Trophoblast cell (in vitro differentiated cells and primary cell): ENCODE measurements at regions not wholly inside any gene's neighbourhood (a gene's known extent, or its start where the extent isn't known, plus 50 kb on each side); places are given as distances from the start of the nearest gene placed in this dataset.

ENCODE experiments used
- DNase-seq, 2 donors: peaks; one replicate each; pipeline ENCODE4 v3.0.0-alpha.2; 2016
- H2AFZ ChIP-seq: 2 replicates; pipeline ENCODE4 v1.6.1; 2013; ENCODE audit warnings: low read length, moderate library complexity, mild to moderate bottlenecking; ENCODE audit not compliant: insufficient read depth, poor library complexity
- H2AK5ac ChIP-seq: 2 replicates; pipeline ENCODE4 v1.6.1; 2013; ENCODE audit warnings: mild to moderate bottlenecking, low read length
- H2BK120ac ChIP-seq: 2 replicates; pipeline ENCODE4 v1.6.1; 2013; ENCODE audit warnings: low read length, mild to moderate bottlenecking, moderate library complexity; ENCODE audit not compliant: insufficient read depth, poor library complexity
- H2BK12ac ChIP-seq: 2 replicates; pipeline ENCODE4 v1.6.1; 2013; ENCODE audit warnings: mild to moderate bottlenecking, low read length, moderate library complexity
- H2BK5ac ChIP-seq: 2 replicates; pipeline ENCODE4 v1.6.1; 2013; ENCODE audit warnings: low read length, low read depth, moderate library complexity, mild to moderate bottlenecking; ENCODE audit not compliant: poor library complexity
- H3K14ac ChIP-seq: 2 replicates; pipeline ENCODE4 v1.6.1; 2013; ENCODE audit warnings: mild to moderate bottlenecking, low read length
- H3K18ac ChIP-seq: 2 replicates; pipeline ENCODE4 v1.6.1; 2013; ENCODE audit warnings: mild to moderate bottlenecking, low read length
- H3K23ac ChIP-seq: 2 replicates; pipeline ENCODE4 v1.6.1; 2013; ENCODE audit warnings: low read length
- H3K27ac ChIP-seq: 2 replicates; pipeline ENCODE4 v1.5.1; 2013; ENCODE audit warnings: low read depth, mild to moderate bottlenecking, inconsistent platforms, low read length, moderate library complexity
- H3K27me3 ChIP-seq: 2 replicates; pipeline ENCODE4 v1.6.1; 2013; ENCODE audit warnings: inconsistent platforms, mild to moderate bottlenecking, low read length, moderate library complexity; ENCODE audit not compliant: insufficient read depth
- H3K36me3 ChIP-seq, 2 experiments: 1 replicate in 1 of 2; 2 replicates in 1 of 2; pipeline ENCODE4 v1.6.1; 2013; ENCODE audit warnings: low read length in 2 of 2, mild to moderate bottlenecking in 2 of 2, moderate library complexity in 1 of 2; ENCODE audit not compliant: insufficient read depth in 2 of 2, control insufficient read depth in 1 of 2
- H3K4ac ChIP-seq: 2 replicates; pipeline ENCODE4 v1.6.1; 2013; ENCODE audit warnings: low read depth, mild to moderate bottlenecking, low read length, moderate library complexity
- H3K4me1 ChIP-seq, 2 experiments: 1 replicate in 1 of 2; 2 replicates in 1 of 2; pipeline ENCODE4 v1.6.1; 2013; ENCODE audit warnings: low read length in 2 of 2, mild to moderate bottlenecking in 2 of 2, moderate library complexity in 1 of 2; ENCODE audit not compliant: insufficient read depth in 2 of 2, control insufficient read depth in 1 of 2
- H3K4me2 ChIP-seq: 2 replicates; pipeline ENCODE4 v1.6.1; 2013; ENCODE audit warnings: inconsistent platforms, mild to moderate bottlenecking, low read length, moderate library complexity
- H3K4me3 ChIP-seq: 2 replicates; pipeline ENCODE4 v1.5.1; 2013; ENCODE audit warnings: mild to moderate bottlenecking, low read depth, low read length, inconsistent platforms
- H3K79me1 ChIP-seq: one replicate; pipeline ENCODE4 v1.6.1; 2013; ENCODE audit warnings: low read length
- H3K79me2 ChIP-seq: 2 replicates; pipeline ENCODE4 v1.6.1; 2013; ENCODE audit warnings: low read length, mild to moderate bottlenecking; ENCODE audit not compliant: control insufficient read depth, insufficient read depth, poor library complexity
- H3K9ac ChIP-seq: 2 replicates; pipeline ENCODE4 v1.6.1; 2013; ENCODE audit warnings: mild to moderate bottlenecking, low read length
- H3K9me3 ChIP-seq: 2 replicates; pipeline ENCODE4 v1.6.1; 2013; ENCODE audit warnings: low read depth, mild to moderate bottlenecking, control low read depth, inconsistent platforms, low read length; ENCODE audit not compliant: insufficient read depth
- H4K12ac ChIP-seq: 2 replicates; pipeline ENCODE4 v1.6.1; 2013; ENCODE audit warnings: low read depth, mild to moderate bottlenecking, low read length, moderate library complexity
- H4K8ac ChIP-seq: 2 replicates; pipeline ENCODE4 v1.6.1; 2013; ENCODE audit warnings: low read depth, mild to moderate bottlenecking, low read length, moderate library complexity
- H4K91ac ChIP-seq: one replicate; pipeline ENCODE4 v1.6.1; 2013; ENCODE audit warnings: low read depth, mild to moderate bottlenecking, low read length, moderate library complexity
- WGBS: extraction: QIAGEN DNeasy Blood & Tissue Kit; methylation state at CpG from one replicate; pipeline ENCODE4 v1.1.7; 2013; ENCODE audit warnings: missing lambda C conversion rate; ENCODE audit not compliant: insufficient read length, insufficient coverage; ENCODE audit errors: extremely low coverage; 5-methylcytosine and 5-hydroxymethylcytosine counted together

DNA sequence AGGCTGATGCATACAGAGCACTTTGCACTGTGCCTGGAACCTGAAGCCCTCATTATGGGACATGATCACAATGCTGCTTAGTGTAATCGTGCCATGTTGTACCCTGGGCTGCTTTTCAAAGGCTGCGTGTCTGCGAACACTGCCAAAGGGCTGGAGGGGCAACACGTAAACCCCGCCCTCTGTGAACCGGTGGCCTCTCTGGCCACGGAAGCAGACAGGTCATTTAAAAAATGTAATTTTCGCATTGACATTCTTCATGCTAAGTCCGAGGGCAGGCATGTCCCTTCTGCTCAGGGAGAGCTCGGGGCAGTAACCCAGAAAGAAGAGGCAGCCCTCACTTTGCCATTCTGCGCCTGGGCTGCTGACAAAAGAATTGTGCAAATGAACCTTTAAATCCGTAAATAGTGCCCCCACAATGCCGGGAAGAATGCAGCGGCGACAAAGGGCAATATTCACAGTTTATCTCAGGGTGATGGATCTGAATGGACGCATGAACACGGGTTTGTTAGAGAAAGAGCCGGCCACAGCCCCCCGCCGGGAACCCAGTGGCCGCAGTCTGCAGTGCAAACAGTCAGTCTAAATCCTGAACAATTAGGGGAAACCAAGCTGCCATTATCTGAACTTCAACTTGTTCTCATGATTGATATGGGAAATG is 226.1 kb downstream of the MYCN start:
- Histone ChIP-seq H3K4me1 (peaks cover 7 to 10% of the 10 kb centered on the region in 2 experiments), H3K4ac (no peak overlapping the region), H3K79me1 (no peaks in the 10 kb centered on the region), H3K18ac (no peak overlapping the region), H2BK12ac (peak overlapping the region; percentile 20), H2BK5ac (no peak overlapping the region), H4K91ac (no peak overlapping the region), H2AK5ac (no peak overlapping the region), H3K79me2 (no peaks in the 10 kb centered on the region), H3K14ac (no peak overlapping the region), H3K4me2 (no peak overlapping the region), H4K12ac (no peak overlapping the region), H3K4me3 (no peak overlapping the region), H2AFZ (no peak overlapping the region), H3K9ac (no peak overlapping the region), H3K23ac (no peak overlapping the region), H4K8ac (no peak overlapping the region), H3K27ac (no peak overlapping the region), H3K27me3 (no peaks in the 10 kb centered on the region), H2BK120ac (peak overlapping the region; percentile 15), H3K36me3 (no peaks in the 10 kb centered on the region), H3K9me3 (no peaks in the 10 kb centered on the region)
- WGBS = no CpG with 5 or more reads among the region's 21 CpGs
- no peak for DNase-seq

DNA sequence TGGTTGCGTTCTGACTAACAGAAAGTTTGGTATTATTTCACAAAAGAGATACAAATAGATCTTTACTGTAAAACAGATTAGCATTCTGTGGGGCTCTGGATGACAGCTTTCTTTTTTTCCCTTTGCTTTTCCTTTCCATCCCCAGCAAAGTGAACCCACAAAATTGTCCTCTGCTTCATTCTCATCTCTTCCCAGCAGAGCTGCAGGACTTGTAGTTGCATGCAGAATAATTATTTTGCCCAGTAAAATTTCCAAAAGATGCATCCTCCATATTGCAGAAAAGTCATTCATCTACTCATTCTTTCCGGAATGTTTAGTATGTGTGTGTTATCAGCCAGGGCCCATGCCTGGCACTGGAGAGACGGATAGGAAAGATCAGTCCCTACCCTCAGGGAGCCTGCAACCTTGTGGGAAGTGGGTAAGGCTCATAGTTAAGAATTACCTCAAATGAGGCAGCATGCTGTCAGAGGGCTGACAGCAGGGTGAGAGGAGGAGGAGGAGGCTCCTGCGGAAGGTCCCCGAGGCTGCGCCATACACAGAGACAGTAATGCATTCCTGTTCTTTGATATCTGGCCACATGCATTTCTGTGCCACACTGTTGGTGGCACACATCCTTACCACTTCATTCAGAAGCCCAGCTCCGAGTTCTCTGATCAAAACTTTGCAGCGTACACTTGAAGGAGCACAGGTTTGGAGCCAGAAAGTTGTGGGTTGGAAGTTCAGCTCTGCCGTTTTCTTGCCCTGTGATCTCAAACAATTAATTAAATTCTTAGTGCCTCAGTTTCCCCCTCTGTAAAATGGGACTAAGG is 225.4 kb downstream of the MYCN start:
- H3K9ac ChIP-seq = no peak overlapping the region
- no peak overlapping the region for H2AK5ac ChIP-seq
- H3K4me1 ChIP-seq = peaks cover 7 to 10% of the 10 kb centered on the region in 2 experiments
- H3K27ac ChIP-seq = no peak overlapping the region
- no peak overlapping the region for H4K12ac ChIP-seq
- no peak overlapping the region for H2BK5ac ChIP-seq
- H4K8ac ChIP-seq = no peak overlapping the region
- H3K79me1 ChIP-seq = no peaks in the 10 kb centered on the region
- DNase-seq = peak in 1 of 2 donors; percentile 38
- H3K18ac ChIP-seq = no peak overlapping the region
- H4K91ac ChIP-seq = no peak overlapping the region
- no peak overlapping the region for H2BK120ac ChIP-seq
- no peak overlapping the region for H3K23ac ChIP-seq
- no peak overlapping the region for H3K14ac ChIP-seq
- H3K9me3 ChIP-seq = no peaks in the 10 kb centered on the region
- no CpG with 5 or more reads among the region's 9 CpGs for WGBS
- no peak overlapping the region for H3K4me3 ChIP-seq
- H3K36me3 ChIP-seq = no peaks in the 10 kb centered on the region
- no peak overlapping the region for H2AFZ ChIP-seq
- H3K4ac ChIP-seq = no peak overlapping the region
- no peaks in the 10 kb centered on the region for H3K27me3 ChIP-seq
- no peak overlapping the region for H3K4me2 ChIP-seq
- no peak overlapping the region for H2BK12ac ChIP-seq
- no peaks in the 10 kb centered on the region for H3K79me2 ChIP-seq

DNA sequence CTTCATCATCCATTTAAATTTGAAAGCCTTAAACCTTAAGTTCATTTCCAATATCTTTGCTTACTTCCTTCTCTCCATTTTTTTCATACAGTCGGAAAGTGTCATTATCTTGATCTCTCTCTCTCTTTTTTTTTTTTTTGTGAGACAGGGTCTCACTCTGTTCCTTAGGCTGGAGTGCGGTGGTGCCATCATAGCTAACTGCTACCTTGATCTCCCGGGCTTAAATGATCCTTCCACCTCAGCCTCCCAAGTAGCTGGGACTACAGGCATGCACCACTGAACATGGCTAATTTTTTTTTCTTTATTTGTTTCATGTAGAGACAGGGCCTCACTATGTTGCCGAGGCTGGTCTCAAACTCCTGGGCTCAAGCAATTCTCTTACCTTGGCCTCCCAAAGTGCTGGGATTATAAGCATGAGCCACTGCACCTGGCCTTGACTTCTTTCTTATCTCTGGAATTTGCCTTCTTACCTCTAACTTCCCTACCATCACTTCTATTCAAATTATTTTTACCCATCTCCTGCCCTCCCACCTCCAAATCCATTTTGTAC is 222.2 kb downstream of the MYCN start:
- H3K4me2 ChIP-seq = no peak overlapping the region
- peak in 1 of 2 donors; percentile 43 for DNase-seq
- no peak overlapping the region for H3K9ac ChIP-seq
- no peak overlapping the region for H4K8ac ChIP-seq
- no peak overlapping the region for H3K18ac ChIP-seq
- H4K12ac ChIP-seq = no peak overlapping the region
- no CpG with 5 or more reads among the region's 4 CpGs for WGBS
- no peaks in the 10 kb centered on the region for H3K27me3 ChIP-seq
- no peak overlapping the region for H3K27ac ChIP-seq
- no peak overlapping the region for H2BK5ac ChIP-seq
- no peak overlapping the region for H3K23ac ChIP-seq
- H3K14ac ChIP-seq = no peak overlapping the region
- H3K4me3 ChIP-seq = no peak overlapping the region
- H3K79me2 ChIP-seq = no peaks in the 10 kb centered on the region
- no peak overlapping the region for H2BK120ac ChIP-seq
- H3K4me1 ChIP-seq = peaks cover under 1 to 3% of the 10 kb centered on the region in 2 experiments
- no peaks in the 10 kb centered on the region for H3K9me3 ChIP-seq
- no peak overlapping the region for H4K91ac ChIP-seq
- no peak overlapping the region for H2AK5ac ChIP-seq
- H3K36me3 ChIP-seq = no peaks in the 10 kb centered on the region
- H3K79me1 ChIP-seq = no peaks in the 10 kb centered on the region
- H2BK12ac ChIP-seq = no peak overlapping the region
- H2AFZ ChIP-seq = no peak overlapping the region
- no peak overlapping the region for H3K4ac ChIP-seq

DNA sequence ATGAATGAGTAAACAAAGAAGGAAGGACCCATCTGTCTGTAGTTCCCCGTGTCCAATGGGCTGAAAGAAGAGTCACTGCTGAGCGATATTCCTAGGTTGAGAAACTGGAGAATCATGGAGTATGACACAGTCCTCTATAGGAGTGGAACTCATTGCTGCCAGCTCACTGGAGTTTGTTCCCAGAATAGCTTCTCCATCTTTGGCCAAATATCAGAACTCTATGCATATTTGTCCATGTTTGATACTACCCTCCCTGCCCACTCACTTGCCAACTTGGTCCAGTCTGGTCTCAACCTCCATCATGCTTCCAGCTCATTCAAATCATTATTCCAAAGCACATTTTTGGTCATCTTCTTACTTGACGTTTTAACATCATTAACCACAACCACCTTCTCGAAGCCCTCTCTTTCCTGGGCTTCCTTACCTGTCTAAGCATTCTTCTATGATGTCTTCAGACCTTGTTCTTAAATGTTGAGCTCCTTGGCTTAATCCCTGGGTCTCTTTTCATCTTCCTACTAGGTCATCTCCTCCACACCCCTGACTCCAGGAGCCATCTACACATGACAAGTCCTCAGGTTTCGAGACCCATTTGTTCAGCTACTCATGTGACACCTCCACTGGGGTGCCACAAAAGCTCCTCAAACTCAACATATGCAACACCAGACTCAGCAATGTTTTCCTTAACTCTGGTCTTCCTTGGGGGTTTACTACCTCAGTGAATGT is 221.6 kb downstream of the MYCN start:
- 100% methylated on average over 1 of the region's 5 CpGs for WGBS
- H3K4ac ChIP-seq = no peak overlapping the region

More for the DNA sequence above, 221.6 kb downstream of the MYCN start:
- H3K79me1 ChIP-seq = no peaks in the 10 kb centered on the region
- H3K4me3 ChIP-seq = no peak overlapping the region
- no peaks in the 10 kb centered on the region for H3K27me3 ChIP-seq
- no peak overlapping the region for H2BK5ac ChIP-seq
- H2AK5ac ChIP-seq = no peak overlapping the region
- H3K4me1 ChIP-seq = no peaks in the 10 kb centered on the region
- H3K4me2 ChIP-seq = no peak overlapping the region
- no peaks in the 10 kb centered on the region for H3K79me2 ChIP-seq
- H3K27ac ChIP-seq = no peak overlapping the region
- no peak for DNase-seq
- no peak overlapping the region for H4K91ac ChIP-seq
- H4K12ac ChIP-seq = no peak overlapping the region
- H2BK120ac ChIP-seq = no peak overlapping the region
- H3K18ac ChIP-seq = no peak overlapping the region
- H3K9me3 ChIP-seq = no peaks in the 10 kb centered on the region
- no peak overlapping the region for H3K23ac ChIP-seq
- H4K8ac ChIP-seq = no peak overlapping the region
- no peaks in the 10 kb centered on the region for H3K36me3 ChIP-seq
- no peak overlapping the region for H3K9ac ChIP-seq
- H2AFZ ChIP-seq = no peak overlapping the region
- H2BK12ac ChIP-seq = no peak overlapping the region
- no peak overlapping the region for H3K14ac ChIP-seq
